ENCODE measurements at regions not wholly inside any gene's neighbourhood (a gene's known extent, or its start where the extent isn't known, plus 50 kb on each side); places are given as distances from the start of the nearest gene placed in this dataset.

- no peak overlapping the region for H3K4me3 ChIP-seq (ENCODE audit: low read depth, low read length)
- TF ChIP-seq CTCF (IDR thresholded peaks at IDR 0.05; ENCODE audit: insufficient read depth, low read depth, low read length, missing control alignments): no peak
These were observed 336.0 kb downstream of the HGF start for GRCh38 chr7:81433692-81434331.

GRCh38 chr7:81433206-81433605 lies 336.6 kb downstream of the HGF start:
- no peak for DNase-seq (ENCODE audit: low read depth)
- H3K4me3 ChIP-seq (ENCODE audit: low read depth, low read length): no peak overlapping the region
- TF ChIP-seq CTCF (IDR thresholded peaks at IDR 0.05; ENCODE audit: insufficient read depth, low read depth, low read length, missing control alignments): no peak

More at GRCh38 chr7:81433692-81434331, 336.0 kb downstream of the HGF start:
- no peak for DNase-seq (ENCODE audit: low read depth)

- TF ChIP-seq CTCF (IDR thresholded peaks at IDR 0.05; ENCODE audit: insufficient read depth, low read depth, low read length, missing control alignments): no peak
- no peak for DNase-seq (ENCODE audit: low read depth)
- H3K4me3 ChIP-seq (ENCODE audit: low read depth, low read length): no peak overlapping the region
These were observed 339.1 kb downstream of the HGF start for GRCh38 chr7:81430761-81431160.

GRCh38 chr7:81430150-81430549 lies 339.7 kb downstream of the HGF start:
- TF ChIP-seq CTCF (IDR thresholded peaks at IDR 0.05; ENCODE audit: insufficient read depth, low read depth, low read length, missing control alignments): no peak
- no peak overlapping the region for H3K4me3 ChIP-seq (ENCODE audit: low read depth, low read length)
- no peak for DNase-seq (ENCODE audit: low read depth)

GRCh38 chr7:81427461-81427860 lies 342.4 kb downstream of the HGF start:
- no peak overlapping the region for H3K4me3 ChIP-seq (ENCODE audit: low read depth, low read length)
- DNase-seq (ENCODE audit: low read depth): no peak
- no peak for TF ChIP-seq CTCF (IDR thresholded peaks at IDR 0.05; ENCODE audit: insufficient read depth, low read depth, low read length, missing control alignments)

- no peak overlapping the region for H3K4me3 ChIP-seq (ENCODE audit: low read depth, low read length)
- TF ChIP-seq CTCF (IDR thresholded peaks at IDR 0.05; ENCODE audit: insufficient read depth, low read depth, low read length, missing control alignments): no peak
- no peak for DNase-seq (ENCODE audit: low read depth)
These were observed 349.2 kb downstream of the HGF start for GRCh38 chr7:81420526-81421226.
